ENCODE measurements at regions not wholly inside any gene's neighbourhood (a gene's known extent, or its start where the extent isn't known, plus 50 kb on each side); places are given as distances from the start of the nearest gene placed in this dataset.

- CTCF ChIA-PET = no interaction called here
- Mint-ChIP-seq H3K4me3 (no peak overlapping the region), H3K27ac (no peak overlapping the region), H3K4me1 (ENCODE audit: low read depth) (no peaks in the 10 kb centered on the region), H3K27me3 (ENCODE audit: low read depth) (no peaks in the 10 kb centered on the region), H3K9me3 (peaks cover 12% of the 10 kb centered on the region), H3K36me3 (ENCODE audit: low read depth) (no peaks in the 10 kb centered on the region)
- no peak for DNase-seq
- intact Hi-C loops (cut with micrococcal nuclease) = no loop called here
Measured at GRCh38 chr16:64864232-64864809, 257.5 kb downstream of the CDH11 start.

GRCh38 chr16:64858076-64858475 is 263.8 kb downstream of the CDH11 start:
- Mint-ChIP-seq H3K36me3 (ENCODE audit: low read depth) (no peaks in the 10 kb centered on the region), H3K27me3 (ENCODE audit: low read depth) (no peaks in the 10 kb centered on the region), H3K4me3 (no peak overlapping the region), H3K27ac (no peak overlapping the region), H3K9me3 (peaks cover 2% of the 10 kb centered on the region), H3K4me1 (ENCODE audit: low read depth) (no peaks in the 10 kb centered on the region)
- no peak for DNase-seq
- CTCF ChIA-PET = no interaction called here
- intact Hi-C loops (cut with micrococcal nuclease) = no loop called here

- Mint-ChIP-seq H3K27me3 (ENCODE audit: low read depth) (no peaks in the 10 kb centered on the region), H3K9me3 (peaks cover 2% of the 10 kb centered on the region), H3K27ac (no peak overlapping the region), H3K36me3 (ENCODE audit: low read depth) (no peaks in the 10 kb centered on the region), H3K4me1 (ENCODE audit: low read depth) (no peaks in the 10 kb centered on the region), H3K4me3 (no peak overlapping the region)
- intact Hi-C loops (cut with micrococcal nuclease) = no loop called here
- DNase-seq = no peak
- CTCF ChIA-PET = no interaction called here
Measured at GRCh38 chr16:64857411-64857810, 264.5 kb downstream of the CDH11 start.

GRCh38 chr16:64853551-64853950 is 268.3 kb downstream of the CDH11 start:
- DNase-seq = no peak
- intact Hi-C loops (cut with micrococcal nuclease) = no loop called here
- CTCF ChIA-PET = no interaction called here
- H3K27ac Mint-ChIP-seq = no peak overlapping the region
- no peaks in the 10 kb centered on the region for H3K36me3 Mint-ChIP-seq (ENCODE audit: low read depth)
- H3K4me1 Mint-ChIP-seq (ENCODE audit: low read depth) = no peaks in the 10 kb centered on the region
- no peak overlapping the region for H3K4me3 Mint-ChIP-seq
- no peaks in the 10 kb centered on the region for H3K27me3 Mint-ChIP-seq (ENCODE audit: low read depth)
- no peaks in the 10 kb centered on the region for H3K9me3 Mint-ChIP-seq

- H3K4me3 Mint-ChIP-seq = no peak overlapping the region
- no peak for DNase-seq
- no peaks in the 10 kb centered on the region for H3K4me1 Mint-ChIP-seq (ENCODE audit: low read depth)
- peaks cover 11% of the 10 kb centered on the region for H3K9me3 Mint-ChIP-seq
- H3K27me3 Mint-ChIP-seq (ENCODE audit: low read depth) = no peaks in the 10 kb centered on the region
- intact Hi-C loops (cut with micrococcal nuclease) = no loop called here
- no peaks in the 10 kb centered on the region for H3K36me3 Mint-ChIP-seq (ENCODE audit: low read depth)
- H3K27ac Mint-ChIP-seq = no peak overlapping the region
- CTCF ChIA-PET = no interaction called here
Measured at GRCh38 chr16:64846966-64847365, 274.9 kb downstream of the CDH11 start.

- no peaks in the 10 kb centered on the region for H3K4me1 Mint-ChIP-seq (ENCODE audit: low read depth)
- no peak for DNase-seq
- no peak overlapping the region for H3K4me3 Mint-ChIP-seq
- peaks cover 13% of the 10 kb centered on the region for H3K9me3 Mint-ChIP-seq
- CTCF ChIA-PET = no interaction called here
- no peak overlapping the region for H3K27ac Mint-ChIP-seq
- no peaks in the 10 kb centered on the region for H3K36me3 Mint-ChIP-seq (ENCODE audit: low read depth)
- H3K27me3 Mint-ChIP-seq (ENCODE audit: low read depth) = no peaks in the 10 kb centered on the region
- intact Hi-C loops (cut with micrococcal nuclease) = no loop called here
Measured at GRCh38 chr16:64845071-64845470, 276.8 kb downstream of the CDH11 start.

GRCh38 chr16:64841482-64841881 is 280.4 kb downstream of the CDH11 start:
- no peaks in the 10 kb centered on the region for H3K4me1 Mint-ChIP-seq (ENCODE audit: low read depth)
- H3K4me3 Mint-ChIP-seq = no peak overlapping the region
- H3K27ac Mint-ChIP-seq = no peak overlapping the region
- no peak for DNase-seq
- CTCF ChIA-PET = no interaction called here
- H3K27me3 Mint-ChIP-seq (ENCODE audit: low read depth) = no peaks in the 10 kb centered on the region
- H3K9me3 Mint-ChIP-seq = peaks cover 13% of the 10 kb centered on the region
- intact Hi-C loops (cut with micrococcal nuclease) = no loop called here
- no peaks in the 10 kb centered on the region for H3K36me3 Mint-ChIP-seq (ENCODE audit: low read depth)

GRCh38 chr16:64841071-64841470 is 280.8 kb downstream of the CDH11 start:
- H3K36me3 Mint-ChIP-seq (ENCODE audit: low read depth) = no peaks in the 10 kb centered on the region
- H3K27me3 Mint-ChIP-seq (ENCODE audit: low read depth) = no peaks in the 10 kb centered on the region
- no peaks in the 10 kb centered on the region for H3K4me1 Mint-ChIP-seq (ENCODE audit: low read depth)
- intact Hi-C loops (cut with micrococcal nuclease) = no loop called here
- no peak overlapping the region for H3K27ac Mint-ChIP-seq
- H3K4me3 Mint-ChIP-seq = no peak overlapping the region
- DNase-seq = no peak
- CTCF ChIA-PET = no interaction called here
- H3K9me3 Mint-ChIP-seq = peaks cover 13% of the 10 kb centered on the region

GRCh38 chr16:64830653-64831052 is 291.2 kb downstream of the CDH11 start:
- Mint-ChIP-seq H3K27ac (no peak overlapping the region), H3K4me1 (ENCODE audit: low read depth) (no peaks in the 10 kb centered on the region), H3K9me3 (peaks cover 22% of the 10 kb centered on the region), H3K4me3 (no peak overlapping the region), H3K36me3 (ENCODE audit: low read depth) (no peaks in the 10 kb centered on the region), H3K27me3 (ENCODE audit: low read depth) (no peaks in the 10 kb centered on the region)
- intact Hi-C loops (cut with micrococcal nuclease) = no loop called here
- CTCF ChIA-PET = no interaction called here
- DNase-seq = no peak

- H3K36me3 Mint-ChIP-seq (ENCODE audit: low read depth) = no peaks in the 10 kb centered on the region
- no peak overlapping the region for H3K27ac Mint-ChIP-seq
- no peaks in the 10 kb centered on the region for H3K4me1 Mint-ChIP-seq (ENCODE audit: low read depth)
- CTCF ChIA-PET = no interaction called here
- peaks cover 15% of the 10 kb centered on the region for H3K9me3 Mint-ChIP-seq
- intact Hi-C loops (cut with micrococcal nuclease) = no loop called here
- no peak overlapping the region for H3K4me3 Mint-ChIP-seq
- DNase-seq = no peak
- no peaks in the 10 kb centered on the region for H3K27me3 Mint-ChIP-seq (ENCODE audit: low read depth)
Measured at GRCh38 chr16:64829678-64830077, 292.2 kb downstream of the CDH11 start.

GRCh38 chr16:64826374-64826773 is 295.5 kb downstream of the CDH11 start:
- intact Hi-C loops (cut with micrococcal nuclease) = no loop called here
- CTCF ChIA-PET = no interaction called here
- no peak for DNase-seq

GRCh38 chr16:64823481-64824075 is 298.3 kb downstream of the CDH11 start:
- CTCF ChIA-PET = no interaction called here
- Mint-ChIP-seq H3K36me3 (ENCODE audit: low read depth) (peaks cover 1% of the 10 kb centered on the region), H3K27me3 (ENCODE audit: low read depth) (no peaks in the 10 kb centered on the region), H3K4me3 (no peak overlapping the region), H3K27ac (no peak overlapping the region), H3K4me1 (ENCODE audit: low read depth) (no peaks in the 10 kb centered on the region), H3K9me3 (peaks cover 11% of the 10 kb centered on the region)
- DNase-seq = no peak
- intact Hi-C loops (cut with micrococcal nuclease) = no loop called here

More at GRCh38 chr16:64826374-64826773, 295.5 kb downstream of the CDH11 start:
- Mint-ChIP-seq H3K4me1 (ENCODE audit: low read depth) (no peaks in the 10 kb centered on the region), H3K36me3 (ENCODE audit: low read depth) (peaks cover 1% of the 10 kb centered on the region), H3K27ac (no peak overlapping the region), H3K4me3 (no peak overlapping the region), H3K9me3 (peaks cover 12% of the 10 kb centered on the region), H3K27me3 (ENCODE audit: low read depth) (no peaks in the 10 kb centered on the region)

- H3K36me3 Mint-ChIP-seq (ENCODE audit: low read depth) = no peaks in the 10 kb centered on the region
- no peak for DNase-seq
- H3K27ac Mint-ChIP-seq = no peak overlapping the region
- intact Hi-C loops (cut with micrococcal nuclease) = no loop called here
- H3K4me1 Mint-ChIP-seq (ENCODE audit: low read depth) = no peaks in the 10 kb centered on the region
- H3K27me3 Mint-ChIP-seq (ENCODE audit: low read depth) = no peaks in the 10 kb centered on the region
- H3K4me3 Mint-ChIP-seq = no peak overlapping the region
- H3K9me3 Mint-ChIP-seq = peaks cover 18% of the 10 kb centered on the region
- CTCF ChIA-PET = no interaction called here
Measured at GRCh38 chr16:64809876-64810629, 311.8 kb downstream of the CDH11 start.
